ENCODE measurements at regions not wholly inside any gene's neighbourhood (a gene's known extent, or its start where the extent isn't known, plus 50 kb on each side); places are given as distances from the start of the nearest gene placed in this dataset.
"Not testable (repeated sequence)": the region's sequence is repeated elsewhere in the genome, so short reads cannot be mapped to it uniquely, and the experiment has no call there.

GRCh38 chr18:9048808-9049494 lies 53.5 kb upstream of the NDUFV2 start:
- intact Hi-C loops (cut with micrococcal nuclease): no loop called here

- intact Hi-C loops (cut with micrococcal nuclease): no loop called here
Measured at GRCh38 chr18:9049495-9049809, 53.0 kb upstream of the NDUFV2 start.

- intact Hi-C loops (cut with micrococcal nuclease): not testable (repeated sequence)
Measured at GRCh38 chr18:9050628-9051284, 51.7 kb upstream of the NDUFV2 start.
